HT1080 (cell line): ENCODE measurements at regions not wholly inside any gene's neighbourhood (a gene's known extent, or its start where the extent isn't known, plus 50 kb on each side); places are given as distances from the start of the nearest gene placed in this dataset.

ENCODE experiments used
- DNase-seq: peaks from one replicate; pipeline ENCODE4 v3.0.0-alpha.2; 2015; ENCODE audit warnings: low read depth

GRCh38 chr3:176570992-176571391 lies 626.3 kb downstream of the TBL1XR1 start:
- no peak for DNase-seq

- DNase-seq: no peak
Measured at GRCh38 chr3:176568189-176568588, 629.1 kb downstream of the TBL1XR1 start.

- DNase-seq: no peak
Measured at GRCh38 chr3:176566757-176567156, 630.5 kb downstream of the TBL1XR1 start.

GRCh38 chr3:176562331-176562730 lies 635.0 kb downstream of the TBL1XR1 start:
- no peak for DNase-seq

GRCh38 chr3:176561826-176562225 lies 635.5 kb downstream of the TBL1XR1 start:
- DNase-seq: no peak

- DNase-seq: peak; percentile 12
Measured at GRCh38 chr3:176554791-176555654, 642.3 kb downstream of the TBL1XR1 start.

GRCh38 chr3:176554264-176554663 lies 643.0 kb downstream of the TBL1XR1 start:
- no peak for DNase-seq

- DNase-seq: no peak
Measured at GRCh38 chr3:176526942-176527341, 670.3 kb downstream of the TBL1XR1 start.

GRCh38 chr3:176526225-176526624 lies 671.1 kb downstream of the TBL1XR1 start:
- DNase-seq: no peak

- DNase-seq: no peak
Measured at GRCh38 chr3:176523114-176523513, 674.2 kb downstream of the TBL1XR1 start.

- DNase-seq: no peak
Measured at GRCh38 chr3:176522436-176522835, 674.8 kb downstream of the TBL1XR1 start.

GRCh38 chr3:176521531-176522175 lies 675.6 kb downstream of the TBL1XR1 start:
- DNase-seq: peak; percentile 50

GRCh38 chr3:176514297-176514696 lies 683.0 kb downstream of the TBL1XR1 start:
- DNase-seq: peak; percentile 72

GRCh38 chr3:176513604-176514003 lies 683.7 kb downstream of the TBL1XR1 start:
- DNase-seq: no peak

- DNase-seq: no peak
Measured at GRCh38 chr3:176512037-176512436, 685.2 kb downstream of the TBL1XR1 start.

- DNase-seq: no peak
Measured at GRCh38 chr3:176510097-176510496, 687.2 kb downstream of the TBL1XR1 start.

GRCh38 chr3:176505878-176506621 lies 691.2 kb downstream of the TBL1XR1 start:
- DNase-seq: no peak

- DNase-seq: no peak
Measured at GRCh38 chr3:176491084-176491483, 706.2 kb downstream of the TBL1XR1 start.

- DNase-seq: no peak
Measured at GRCh38 chr3:176490357-176490756, 706.9 kb downstream of the TBL1XR1 start.

- DNase-seq: peak; percentile 55
Measured at GRCh38 chr3:176479248-176479647, 718.0 kb downstream of the TBL1XR1 start.

GRCh38 chr3:176469694-176470205 lies 727.5 kb downstream of the TBL1XR1 start:
- peak; percentile 41 for DNase-seq

- DNase-seq: no peak
Measured at GRCh38 chr3:176463610-176464009, 733.7 kb downstream of the TBL1XR1 start.
